ENCODE measurements at regions not wholly inside any gene's neighbourhood (a gene's known extent, or its start where the extent isn't known, plus 50 kb on each side); places are given as distances from the start of the nearest gene placed in this dataset.

- Histone ChIP-seq H3K4me3 (no peak overlapping the region), H3K27ac (no peak overlapping the region), H3K36me3 (no peaks in the 10 kb centered on the region), H3K4me1 (ENCODE audit: insufficient read depth) (peaks cover 14% of the 10 kb centered on the region), H3K9me3 (no peaks in the 10 kb centered on the region), H3K27me3 (no peaks in the 10 kb centered on the region)
- intact Hi-C loops (cut with DNase I), result no loop called here
- 15 to 25% (median 21%) methylated on average over 1 of the region's 1 CpG for WGBS, 3 donors
- no peak for DNase-seq
- TF ChIP-seq EP300 (IDR thresholded peaks at IDR 0.05) (no peak), POLR2A (IDR thresholded peaks at IDR 0.05) (no peak)
These were observed 325.4 kb downstream of the FOXO1 start for GRCh38 chr13:40341096-40341471.

GRCh38 chr13:40341501-40341900 is 324.9 kb downstream of the FOXO1 start:
- Histone ChIP-seq H3K27ac (no peak overlapping the region), H3K9me3 (no peaks in the 10 kb centered on the region), H3K36me3 (no peaks in the 10 kb centered on the region), H3K4me1 (ENCODE audit: insufficient read depth) (peaks cover 14% of the 10 kb centered on the region), H3K4me3 (no peak overlapping the region), H3K27me3 (no peaks in the 10 kb centered on the region)
- DNase-seq, result no peak
- intact Hi-C loops (cut with DNase I), result no loop called here
- 92 to 94% (median 94%) methylated on average over 3 of the region's 3 CpGs for WGBS, 3 donors
- TF ChIP-seq POLR2A (IDR thresholded peaks at IDR 0.05), result no peak
- no peak for TF ChIP-seq CTCF (IDR thresholded peaks at IDR 0.05)
- no peak for TF ChIP-seq EP300 (IDR thresholded peaks at IDR 0.05)

GRCh38 chr13:40342461-40342860 is 324.0 kb downstream of the FOXO1 start:
- Histone ChIP-seq H3K4me1 (ENCODE audit: insufficient read depth) (peaks cover 14% of the 10 kb centered on the region), H3K36me3 (no peaks in the 10 kb centered on the region), H3K4me3 (no peak overlapping the region), H3K27me3 (no peaks in the 10 kb centered on the region), H3K27ac (no peak overlapping the region), H3K9me3 (no peaks in the 10 kb centered on the region)
- intact Hi-C loops (cut with DNase I), result no loop called here
- DNase-seq, result no peak
- WGBS, 3 donors, result 66 to 95% (median 87%) methylated on average over 7 of the region's 7 CpGs
- no peak for TF ChIP-seq EP300 (IDR thresholded peaks at IDR 0.05)
- no peak for TF ChIP-seq CTCF (IDR thresholded peaks at IDR 0.05)
- no peak for TF ChIP-seq POLR2A (IDR thresholded peaks at IDR 0.05)

- Histone ChIP-seq H3K9me3 (no peaks in the 10 kb centered on the region), H3K4me1 (ENCODE audit: insufficient read depth) (peaks cover 14% of the 10 kb centered on the region), H3K27ac (no peak overlapping the region), H3K4me3 (no peak overlapping the region), H3K36me3 (no peaks in the 10 kb centered on the region), H3K27me3 (no peaks in the 10 kb centered on the region)
- DNase-seq, result no peak
- WGBS, 3 donors, result 88 to 96% (median 95%) methylated on average over 3 of the region's 3 CpGs
- no peak for TF ChIP-seq POLR2A (IDR thresholded peaks at IDR 0.05)
- no peak for TF ChIP-seq CTCF (IDR thresholded peaks at IDR 0.05)
- no peak for TF ChIP-seq EP300 (IDR thresholded peaks at IDR 0.05)
- intact Hi-C loops (cut with DNase I), result no loop called here
These were observed 323.5 kb downstream of the FOXO1 start for GRCh38 chr13:40342901-40343300.

GRCh38 chr13:40343550-40344269 is 322.7 kb downstream of the FOXO1 start:
- H3K27me3 ChIP-seq, result no peaks in the 10 kb centered on the region
- no peak for DNase-seq
- H3K9me3 ChIP-seq, result no peaks in the 10 kb centered on the region
- WGBS, 3 donors, result 65 to 68% (median 67%) methylated on average over 3 of the region's 3 CpGs
- no peaks in the 10 kb centered on the region for H3K36me3 ChIP-seq
- H3K4me3 ChIP-seq, result no peak overlapping the region
- no peak overlapping the region for H3K27ac ChIP-seq
- TF ChIP-seq EP300 (IDR thresholded peaks at IDR 0.05) (no peak), POLR2A (IDR thresholded peaks at IDR 0.05) (no peak), CTCF (IDR thresholded peaks at IDR 0.05) (no peak)
- intact Hi-C loops (cut with DNase I), result no loop called here
- peaks cover 14% of the 10 kb centered on the region for H3K4me1 ChIP-seq (ENCODE audit: insufficient read depth)
